Spleen (tissue), 7 donors: ENCODE measurements at regions not wholly inside any gene's neighbourhood (a gene's known extent, or its start where the extent isn't known, plus 50 kb on each side); places are given as distances from the start of the nearest gene placed in this dataset.

Experiments
- CTCF ChIP-seq, 11 experiments: fragments of 200-600 bp in 7 of 11; fragments of 450-650 bp in 4 of 11; sonication (generic) in 4 of 11; IDR thresholded peaks in 8 of 11; conservative IDR thresholded peaks in 3 of 11; 1 replicate in 7 of 11; 2 replicates in 4 of 11; pipeline versions ENCODE4 v1.4.0 to v1.8.0; 2016 to 2021; ENCODE audit warnings: antibody characterized with exemption in 11 of 11, inconsistent platforms in 4 of 11, mild to moderate bottlenecking in 1 of 11
- POLR2A ChIP-seq, 3 donors: fragments of 450-650 bp; IDR thresholded peaks; one replicate each; pipeline ENCODE4 v1.5.1; 2017; ENCODE audit warnings: antibody characterized with exemption in 3 of 3, mild to moderate bottlenecking in 1 of 3
- donor health status: DM: no; HTN: no; CAD: no; lungs with moderate emphysema.
- donor health status: DM: no; HTN: no; CAD: no.
- donor health status: DM: no; HTN: no; CAD: no.

GRCh38 chr7:3154317-3154716 is 110.7 kb upstream of the CARD11 start:
- TF ChIP-seq POLR2A (IDR thresholded peaks at IDR 0.05) = no peak
- TF ChIP-seq CTCF (IDR thresholded peaks at IDR 0.05 in 8 of 11, conservative IDR thresholded peaks at IDR 0.05 in 3 of 11) = no peak
